ENCODE measurements at regions not wholly inside any gene's neighbourhood (a gene's known extent, or its start where the extent isn't known, plus 50 kb on each side); places are given as distances from the start of the nearest gene placed in this dataset.

DNA sequence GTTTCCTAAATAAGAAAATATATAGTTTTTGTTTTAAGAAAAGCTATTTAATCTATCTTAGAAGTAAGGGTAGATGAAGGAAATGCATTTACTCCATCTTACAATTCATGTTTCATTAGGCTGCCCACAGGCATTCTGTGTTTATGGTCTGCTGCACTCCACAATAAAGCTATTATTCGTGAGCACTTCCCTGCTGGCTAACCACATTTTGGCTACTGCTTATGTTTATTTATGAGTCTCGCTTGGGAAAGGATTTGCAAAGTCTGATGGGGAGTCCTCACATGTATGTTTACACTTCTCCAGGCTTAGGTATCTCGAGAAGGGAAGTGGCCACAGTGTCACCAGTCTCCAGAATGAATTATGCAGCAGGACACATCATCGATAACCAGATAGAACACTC, 260.8 kb upstream of the VCX start:
- POLR2A ChIA-PET, result no interaction called here
- H3K36me3 ChIP-seq (replicated peaks in 1 of 2; ENCODE audit: control insufficient read depth in 1 of 2, insufficient read depth in 2 of 2, low read length in 2 of 2), result no peaks in the 10 kb centered on the region
- no peaks in the 10 kb centered on the region for H3K4me1 ChIP-seq (ENCODE audit: insufficient read depth, low read length)
- intact Hi-C loops (cut with micrococcal nuclease; ENCODE audit: unreplicated experiment) (loop anchor here (10.0 kb wide), 1 partner anchor 447 kb away; no protein-coding TSS in a partner anchor), in situ Hi-C loops (cut with HindIII; ENCODE audit: extremely low pct_ligation_motif_present, low pct_unique_long_range_greater_than_20kb) (no loop called here)
- no peak overlapping the region for H3K4me3 ChIP-seq (replicated peaks in 1 of 3; ENCODE audit: insufficient read depth in 1 of 3, low read depth in 2 of 3, low read length in 3 of 3)
- H3K79me2 ChIP-seq (ENCODE audit: insufficient read depth, low read length), result no peaks in the 10 kb centered on the region
- no peak overlapping the region for H3K9ac ChIP-seq (ENCODE audit: insufficient read depth, low read depth, low read length)
- no peak for ATAC-seq
- H3K27ac ChIP-seq (ENCODE audit: extremely low read length, insufficient read depth, low read length), result no peak overlapping the region
- WGBS (ENCODE audit: low lambda C conversion rate), result 0% methylated on average over 3 of the region's 4 CpGs
- CTCF ChIA-PET (ENCODE audit: low intra/inter-chr PET ratio, low total read pairs), result no interaction called here
- no peak for DNase-seq (ENCODE audit: low spot score)
- TF ChIP-seq, protein P1, sequence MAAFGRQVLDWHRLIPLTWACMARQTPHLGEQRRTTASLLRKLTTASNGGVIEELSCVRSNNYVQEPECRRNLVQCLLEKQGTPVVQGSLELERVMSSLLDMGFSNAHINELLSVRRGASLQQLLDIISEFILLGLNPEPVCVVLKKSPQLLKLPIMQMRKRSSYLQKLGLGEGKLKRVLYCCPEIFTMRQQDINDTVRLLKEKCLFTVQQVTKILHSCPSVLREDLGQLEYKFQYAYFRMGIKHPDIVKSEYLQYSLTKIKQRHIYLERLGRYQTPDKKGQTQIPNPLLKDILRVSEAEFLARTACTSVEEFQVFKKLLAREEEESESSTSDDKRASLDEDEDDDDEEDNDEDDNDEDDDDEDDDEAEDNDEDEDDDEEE (CRISPR knock-in tag; IDR thresholded peaks at IDR 0.05), result no peak
- TF ChIP-seq ZNF331 (CRISPR knock-in tag; IDR thresholded peaks at IDR 0.05) (no peak), NCOA1 (CRISPR knock-in tag; IDR thresholded peaks at IDR 0.05) (no peak), HOXD1 (CRISPR knock-in tag; IDR thresholded peaks at IDR 0.05) (no peak), JARID2 (CRISPR knock-in tag; IDR thresholded peaks at IDR 0.05; ENCODE audit: insufficient replicate concordance) (no peak)
- TF ChIP-seq, protein P2, sequence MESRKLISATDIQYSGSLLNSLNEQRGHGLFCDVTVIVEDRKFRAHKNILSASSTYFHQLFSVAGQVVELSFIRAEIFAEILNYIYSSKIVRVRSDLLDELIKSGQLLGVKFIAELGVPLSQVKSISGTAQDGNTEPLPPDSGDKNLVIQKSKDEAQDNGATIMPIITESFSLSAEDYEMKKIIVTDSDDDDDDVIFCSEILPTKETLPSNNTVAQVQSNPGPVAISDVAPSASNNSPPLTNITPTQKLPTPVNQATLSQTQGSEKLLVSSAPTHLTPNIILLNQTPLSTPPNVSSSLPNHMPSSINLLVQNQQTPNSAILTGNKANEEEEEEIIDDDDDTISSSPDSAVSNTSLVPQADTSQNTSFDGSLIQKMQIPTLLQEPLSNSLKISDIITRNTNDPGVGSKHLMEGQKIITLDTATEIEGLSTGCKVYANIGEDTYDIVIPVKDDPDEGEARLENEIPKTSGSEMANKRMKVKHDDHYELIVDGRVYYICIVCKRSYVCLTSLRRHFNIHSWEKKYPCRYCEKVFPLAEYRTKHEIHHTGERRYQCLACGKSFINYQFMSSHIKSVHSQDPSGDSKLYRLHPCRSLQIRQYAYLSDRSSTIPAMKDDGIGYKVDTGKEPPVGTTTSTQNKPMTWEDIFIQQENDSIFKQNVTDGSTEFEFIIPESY (CRISPR knock-in tag; IDR thresholded peaks at IDR 0.05), result no peak
- BruUV-seq (replicated peaks), result no TSS peak
- no peaks in the 10 kb centered on the region for H3K27me3 ChIP-seq (ENCODE audit: control insufficient read depth in 1 of 2, insufficient read depth in 2 of 2, low read length in 2 of 2)
- H3K9me3 ChIP-seq (ENCODE audit: low read length), result no peaks in the 10 kb centered on the region
- no peaks in the 10 kb centered on the region for H4K20me1 ChIP-seq (ENCODE audit: insufficient read depth, low read length)
- FAIRE-seq, result no peak
- no peak overlapping the region for H3K4me2 ChIP-seq (ENCODE audit: low read depth, low read length)
- H2AFZ ChIP-seq (ENCODE audit: low read length), result no peak overlapping the region

DNA sequence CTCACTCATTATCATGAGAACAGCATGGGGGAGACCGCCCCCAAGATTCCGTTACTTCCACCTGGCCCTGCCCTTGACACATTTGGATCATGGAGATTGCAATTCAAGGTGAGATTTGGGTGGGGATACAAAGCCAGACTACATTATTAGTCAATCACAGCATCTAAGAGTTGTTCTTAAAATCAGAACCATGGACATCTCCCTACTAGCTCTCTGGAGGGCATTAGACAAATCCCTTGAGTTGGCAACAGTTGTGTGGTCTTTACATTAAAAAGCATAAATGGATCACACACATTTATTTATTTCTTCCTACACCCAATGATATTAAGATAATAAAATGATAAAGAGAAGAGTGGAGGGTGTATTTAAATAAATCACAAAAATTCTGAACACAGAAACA, 262.8 kb upstream of the VCX start:
- ATAC-seq (no peak), DNase-seq (ENCODE audit: low spot score) (no peak), FAIRE-seq (no peak)
- ChIA-PET CTCF (ENCODE audit: low intra/inter-chr PET ratio, low total read pairs) (no interaction called here), POLR2A (no interaction called here)
- Histone ChIP-seq H3K27me3 (ENCODE audit: control insufficient read depth in 1 of 2, insufficient read depth in 2 of 2, low read length in 2 of 2) (no peaks in the 10 kb centered on the region), H3K9ac (ENCODE audit: insufficient read depth, low read depth, low read length) (no peak overlapping the region), H3K4me3 (replicated peaks in 1 of 3; ENCODE audit: insufficient read depth in 1 of 3, low read depth in 2 of 3, low read length in 3 of 3) (no peak overlapping the region), H3K79me2 (ENCODE audit: insufficient read depth, low read length) (no peaks in the 10 kb centered on the region), H2AFZ (ENCODE audit: low read length) (no peak overlapping the region), H3K4me1 (ENCODE audit: insufficient read depth, low read length) (no peaks in the 10 kb centered on the region), H3K27ac (ENCODE audit: extremely low read length, insufficient read depth, low read length) (no peak overlapping the region), H3K4me2 (ENCODE audit: low read depth, low read length) (no peak overlapping the region), H3K36me3 (replicated peaks in 1 of 2; ENCODE audit: control insufficient read depth in 1 of 2, insufficient read depth in 2 of 2, low read length in 2 of 2) (no peaks in the 10 kb centered on the region), H3K9me3 (ENCODE audit: low read length) (no peaks in the 10 kb centered on the region), H4K20me1 (ENCODE audit: insufficient read depth, low read length) (no peaks in the 10 kb centered on the region)
- no TSS peak for BruUV-seq (replicated peaks)
- in situ Hi-C loops (cut with HindIII; ENCODE audit: extremely low pct_ligation_motif_present, low pct_unique_long_range_greater_than_20kb) (no loop called here), intact Hi-C loops (cut with micrococcal nuclease; ENCODE audit: unreplicated experiment) (loop anchor here (10.0 kb wide), 1 partner anchor 445 kb away; no protein-coding TSS in a partner anchor)
- 15% methylated on average over 2 of the region's 2 CpGs for WGBS (ENCODE audit: low lambda C conversion rate)
- TF ChIP-seq ZFP36L2 (CRISPR knock-in tag; IDR thresholded peaks at IDR 0.05) (no peak), ZNF207 (IDR thresholded peaks at IDR 0.05; ENCODE audit: borderline replicate concordance) (no peak), ZNF883 (CRISPR knock-in tag; IDR thresholded peaks at IDR 0.05; ENCODE audit: not compliant biosample characterization) (no peak), MIER2 (CRISPR knock-in tag; IDR thresholded peaks at IDR 0.05) (peak; percentile 86), ZNF557 (CRISPR knock-in tag; IDR thresholded peaks at IDR 0.05) (no peak), SMAD3 (CRISPR knock-in tag; IDR thresholded peaks at IDR 0.05) (no peak)
- TF ChIP-seq, protein P3, sequence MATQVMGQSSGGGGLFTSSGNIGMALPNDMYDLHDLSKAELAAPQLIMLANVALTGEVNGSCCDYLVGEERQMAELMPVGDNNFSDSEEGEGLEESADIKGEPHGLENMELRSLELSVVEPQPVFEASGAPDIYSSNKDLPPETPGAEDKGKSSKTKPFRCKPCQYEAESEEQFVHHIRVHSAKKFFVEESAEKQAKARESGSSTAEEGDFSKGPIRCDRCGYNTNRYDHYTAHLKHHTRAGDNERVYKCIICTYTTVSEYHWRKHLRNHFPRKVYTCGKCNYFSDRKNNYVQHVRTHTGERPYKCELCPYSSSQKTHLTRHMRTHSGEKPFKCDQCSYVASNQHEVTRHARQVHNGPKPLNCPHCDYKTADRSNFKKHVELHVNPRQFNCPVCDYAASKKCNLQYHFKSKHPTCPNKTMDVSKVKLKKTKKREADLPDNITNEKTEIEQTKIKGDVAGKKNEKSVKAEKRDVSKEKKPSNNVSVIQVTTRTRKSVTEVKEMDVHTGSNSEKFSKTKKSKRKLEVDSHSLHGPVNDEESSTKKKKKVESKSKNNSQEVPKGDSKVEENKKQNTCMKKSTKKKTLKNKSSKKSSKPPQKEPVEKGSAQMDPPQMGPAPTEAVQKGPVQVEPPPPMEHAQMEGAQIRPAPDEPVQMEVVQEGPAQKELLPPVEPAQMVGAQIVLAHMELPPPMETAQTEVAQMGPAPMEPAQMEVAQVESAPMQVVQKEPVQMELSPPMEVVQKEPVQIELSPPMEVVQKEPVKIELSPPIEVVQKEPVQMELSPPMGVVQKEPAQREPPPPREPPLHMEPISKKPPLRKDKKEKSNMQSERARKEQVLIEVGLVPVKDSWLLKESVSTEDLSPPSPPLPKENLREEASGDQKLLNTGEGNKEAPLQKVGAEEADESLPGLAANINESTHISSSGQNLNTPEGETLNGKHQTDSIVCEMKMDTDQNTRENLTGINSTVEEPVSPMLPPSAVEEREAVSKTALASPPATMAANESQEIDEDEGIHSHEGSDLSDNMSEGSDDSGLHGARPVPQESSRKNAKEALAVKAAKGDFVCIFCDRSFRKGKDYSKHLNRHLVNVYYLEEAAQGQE (IDR thresholded peaks at IDR 0.05; ENCODE audit: borderline replicate concordance in 1 of 2, low read depth in 1 of 2, low read length in 2 of 2), result peak in 1 of 2 experiments; percentile 87; a peak in 3 of 4 replicates

Data from HepG2 (cell line).